HEK293 (cell line): ENCODE measurements at regions not wholly inside any gene's neighbourhood (a gene's known extent, or its start where the extent isn't known, plus 50 kb on each side); places are given as distances from the start of the nearest gene placed in this dataset.
A peak's percentile ranks its signal among the peaks of the same experiment; 100 is the strongest.

Experiments
- CTCF ChIA-PET: fragments of 350-600 bp; formaldehyde crosslinking; extraction: SDS; loops from one replicate; lab custom pipeline; 2021; ENCODE audit warnings: antibody characterized with exemption; lab: Yijun Ruan, JAX
- POLR2A ChIA-PET: fragments of 300-600 bp; formaldehyde crosslinking; extraction: SDS; loops from one replicate; lab custom pipeline; 2020; ENCODE audit warnings: antibody characterized with exemption, inconsistent platforms; lab: Yijun Ruan, JAX
- H3K27ac ChIP-seq: fragments of 200-500 bp; sonication (Bioruptor generic); 2 replicates; pipeline ENCODE4 v1.5.1; 2014; ENCODE audit warnings: low read depth, low read length, control low read depth, inconsistent platforms; ENCODE audit errors: extremely low read depth
- H3K36me3 ChIP-seq, 2 experiments: fragments of 200-500 bp in 1 of 2; sonication (Bioruptor generic) in 1 of 2; 1 replicate in 1 of 2; 2 replicates in 1 of 2; pipeline ENCODE4 v1.5.1; 2014 to 2017; ENCODE audit warnings: inconsistent platforms in 2 of 2, low read length in 2 of 2; ENCODE audit not compliant: control insufficient read depth in 2 of 2, insufficient read depth in 1 of 2
- H3K4me1 ChIP-seq: fragments of 200-500 bp; sonication (Bioruptor generic); 2 replicates; pipeline ENCODE4 v1.5.1; 2014; ENCODE audit warnings: mild to moderate bottlenecking, low read length, inconsistent platforms; ENCODE audit not compliant: control insufficient read depth, insufficient read depth
- H3K4me3 ChIP-seq: 2 replicates; pipeline ENCODE4 v1.5.1; 2011; ENCODE audit warnings: low read depth, mild to moderate bottlenecking, control low read depth, low read length, moderate library complexity
- H3K9me3 ChIP-seq: fragments of 200-500 bp; sonication (Bioruptor generic); 2 replicates; pipeline ENCODE4 v1.5.1; 2014; ENCODE audit warnings: low read depth, low read length, inconsistent platforms; ENCODE audit not compliant: control insufficient read depth, insufficient read depth
- BCL11B ChIP-seq: fragments of 450-650 bp; formaldehyde crosslinking; IDR thresholded peaks from 2 replicates; pipeline ENCODE4 v1.5.1; 2016; ENCODE audit warnings: low read depth, missing biosample characterization, missing genetic modification characterization
- TCF7L2 ChIP-seq: IDR thresholded peaks from 2 replicates; pipeline ENCODE4 v1.6.1; 2011; ENCODE audit warnings: low read depth, mild to moderate bottlenecking, inconsistent platforms, low read length, moderate library complexity, borderline replicate concordance
- TRIM28 ChIP-seq: IDR thresholded peaks from 2 replicates; pipeline ENCODE4 v1.6.1; 2011; ENCODE audit warnings: low read length, control low read depth, borderline replicate concordance
- ZNF155 ChIP-seq: fragments of 450-650 bp; formaldehyde crosslinking; IDR thresholded peaks from 2 replicates; pipeline ENCODE4 v1.5.1; 2016; ENCODE audit warnings: missing biosample characterization, missing genetic modification characterization
- ZNF514 ChIP-seq: fragments of 450-650 bp; formaldehyde crosslinking; IDR thresholded peaks from 2 replicates; pipeline ENCODE4 v1.5.1; 2016; ENCODE audit warnings: missing biosample characterization, missing genetic modification characterization
- ZNF560 ChIP-seq: fragments of 450-650 bp; formaldehyde crosslinking; IDR thresholded peaks from 2 replicates; pipeline ENCODE4 v1.5.1; 2017; ENCODE audit warnings: missing biosample characterization, missing genetic modification characterization, borderline replicate concordance
- ZNF600 ChIP-seq: fragments of 450-650 bp; formaldehyde crosslinking; IDR thresholded peaks from 2 replicates; pipeline ENCODE4 v1.5.1; 2016; ENCODE audit warnings: missing biosample characterization, missing genetic modification characterization
- ZNF654 ChIP-seq: fragments of 450-650 bp; formaldehyde crosslinking; IDR thresholded peaks from 2 replicates; pipeline ENCODE4 v1.5.1; 2016; ENCODE audit warnings: low read depth, missing biosample characterization, missing genetic modification characterization
- ZNF692 ChIP-seq: fragments of 450-650 bp; formaldehyde crosslinking; IDR thresholded peaks from 2 replicates; pipeline ENCODE4 v1.5.1; 2016; ENCODE audit warnings: missing biosample characterization, missing genetic modification characterization
- ZNF837 ChIP-seq: fragments of 450-650 bp; formaldehyde crosslinking; IDR thresholded peaks from 2 replicates; pipeline ENCODE4 v1.5.1; 2016; ENCODE audit warnings: missing biosample characterization, missing genetic modification characterization
- TF ChIP-seq, protein P1 (sequence below): IDR thresholded peaks from 2 replicates; pipeline ENCODE4 v1.6.1; 2011; ENCODE audit warnings: mild to moderate bottlenecking, low read depth, low read length, borderline replicate concordance

DNA sequence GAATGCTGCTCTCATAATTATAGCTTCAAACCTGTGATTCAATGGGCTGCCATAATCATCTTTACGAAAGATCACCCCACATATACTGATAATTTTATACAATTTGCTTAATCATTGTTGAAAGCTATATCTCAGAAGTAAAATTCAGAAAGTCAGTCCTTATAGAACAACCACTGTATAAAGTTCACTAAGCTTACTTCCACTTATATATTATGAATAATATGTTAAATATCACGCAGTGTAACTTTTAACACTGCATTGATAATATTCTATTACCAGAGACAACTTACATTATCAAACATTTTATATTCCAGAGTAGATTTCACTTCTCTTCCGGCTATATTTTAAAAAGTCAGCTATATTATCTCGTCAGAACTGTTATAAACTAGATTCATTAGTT lies 550.1 kb upstream of the PCDH20 start:
- Histone ChIP-seq H3K4me1 (no peaks in the 10 kb centered on the region), H3K27ac (no peak overlapping the region), H3K9me3 (no peaks in the 10 kb centered on the region), H3K36me3 (no peaks in the 10 kb centered on the region)
- CTCF ChIA-PET: no interaction called here
- POLR2A ChIA-PET: no interaction called here
- TF ChIP-seq ZNF155 (tag by site-specific recombination) (no peak), ZNF692 (tag by site-specific recombination) (no peak)
- TF ChIP-seq, all 188 proteins: peak for 0
- no peak overlapping the region for H3K4me3 ChIP-seq

- Histone ChIP-seq H3K9me3 (no peaks in the 10 kb centered on the region), H3K4me1 (no peaks in the 10 kb centered on the region), H3K4me3 (no peak overlapping the region)
- POLR2A ChIA-PET: no interaction called here
- TF ChIP-seq ZNF600: no peak
- TF ChIP-seq TCF7L2: peak; percentile 40; the same call in 1 of the 2 replicates
- TF ChIP-seq, all 188 proteins: peak for 1
- Histone ChIP-seq H3K36me3 (no peaks in the 10 kb centered on the region), H3K27ac (no peak overlapping the region)
- CTCF ChIA-PET: no interaction called here
These were observed 545.3 kb upstream of the PCDH20 start for GRCh38 chr13:61960981-61961380.

- H3K4me3 ChIP-seq: no peak overlapping the region
- no peak overlapping the region for H3K27ac ChIP-seq
- POLR2A ChIA-PET: no interaction called here
- CTCF ChIA-PET: interaction anchor here (0.6 to 1.2 kb wide), 10 partner anchors 73 to 1732 kb away, joined by 3 to 5 read pairs (median 3); no protein-coding TSS in a partner anchor
- TF ChIP-seq, protein P1, sequence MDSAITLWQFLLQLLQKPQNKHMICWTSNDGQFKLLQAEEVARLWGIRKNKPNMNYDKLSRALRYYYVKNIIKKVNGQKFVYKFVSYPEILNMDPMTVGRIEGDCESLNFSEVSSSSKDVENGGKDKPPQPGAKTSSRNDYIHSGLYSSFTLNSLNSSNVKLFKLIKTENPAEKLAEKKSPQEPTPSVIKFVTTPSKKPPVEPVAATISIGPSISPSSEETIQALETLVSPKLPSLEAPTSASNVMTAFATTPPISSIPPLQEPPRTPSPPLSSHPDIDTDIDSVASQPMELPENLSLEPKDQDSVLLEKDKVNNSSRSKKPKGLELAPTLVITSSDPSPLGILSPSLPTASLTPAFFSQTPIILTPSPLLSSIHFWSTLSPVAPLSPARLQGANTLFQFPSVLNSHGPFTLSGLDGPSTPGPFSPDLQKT: peak; percentile 65; the same call in 1 of the 2 replicates
- peak; percentile 41 for TF ChIP-seq ZNF654 (tag by site-specific recombination)
- no peak for TF ChIP-seq ZNF514 (tag by site-specific recombination)
- 0 out of 2 replicates have a peak, but pooled peaks have one; percentile 43 for TF ChIP-seq TRIM28
- no peaks in the 10 kb centered on the region for H3K4me1 ChIP-seq
- H3K9me3 ChIP-seq: no peaks in the 10 kb centered on the region
- H3K36me3 ChIP-seq: no peaks in the 10 kb centered on the region
These were observed 538.4 kb upstream of the PCDH20 start for GRCh38 chr13:61954092-61954491.

GRCh38 chr13:61950828-61951227 lies 535.2 kb upstream of the PCDH20 start:
- no peaks in the 10 kb centered on the region for H3K36me3 ChIP-seq
- no peak overlapping the region for H3K27ac ChIP-seq
- H3K9me3 ChIP-seq: no peaks in the 10 kb centered on the region
- no peaks in the 10 kb centered on the region for H3K4me1 ChIP-seq
- ChIA-PET CTCF (no interaction called here), POLR2A (no interaction called here)
- TF ChIP-seq ZNF560: no peak
- TF ChIP-seq, protein P1: peak; percentile 43; the same call in 1 of the 2 replicates
- H3K4me3 ChIP-seq: no peak overlapping the region

DNA sequence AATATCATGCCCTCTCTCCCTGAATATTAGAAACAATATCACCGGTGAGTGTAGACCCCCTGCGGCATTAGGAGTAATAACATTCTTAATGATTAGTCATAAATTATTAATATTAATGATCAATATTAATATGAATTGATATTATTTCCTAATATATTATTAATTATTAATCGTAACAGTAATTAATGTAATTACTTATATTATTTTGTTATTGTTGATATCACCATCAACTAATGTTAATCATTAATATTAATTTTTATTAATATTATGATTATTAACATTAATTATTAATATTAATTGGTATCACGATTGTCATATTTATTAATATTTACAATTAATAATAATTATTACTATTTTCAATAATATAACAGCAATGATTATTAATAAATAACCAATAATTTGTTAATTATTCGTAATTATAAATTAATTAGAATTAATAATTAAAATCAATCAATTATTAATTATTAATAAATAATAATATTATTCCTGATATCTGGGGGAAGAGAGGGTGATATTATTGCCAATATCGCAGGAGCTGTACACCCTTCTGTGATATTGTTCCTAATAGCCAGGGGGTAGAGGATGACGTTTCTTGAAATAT lies 528.8 kb upstream of the PCDH20 start:
- Histone ChIP-seq H3K4me3 (no peak overlapping the region), H3K27ac (no peak overlapping the region)
- CTCF ChIA-PET: no interaction called here
- peak; percentile 51; the same call in 1 of the 2 replicates for TF ChIP-seq BCL11B
- no peak for TF ChIP-seq ZNF837 (tag by site-specific recombination)
- TF ChIP-seq, all 188 proteins: peak for 1
- no peaks in the 10 kb centered on the region for H3K9me3 ChIP-seq
- H3K4me1 ChIP-seq: no peaks in the 10 kb centered on the region
- no peaks in the 10 kb centered on the region for H3K36me3 ChIP-seq
- POLR2A ChIA-PET: no interaction called here
